PC-3 (cell line): ENCODE measurements at regions not wholly inside any gene's neighbourhood (a gene's known extent, or its start where the extent isn't known, plus 50 kb on each side); places are given as distances from the start of the nearest gene placed in this dataset.

ENCODE experiments used
- EZH2 ChIP-seq: fragments of 300-600 bp; sonication (generic); IDR thresholded peaks from one replicate; pipeline ENCODE4 v1.6.1; 2017; ENCODE audit warnings: antibody characterized with exemption, mild to moderate bottlenecking, low read length; ENCODE audit not compliant: unreplicated experiment
- EZH2phosphoT487 ChIP-seq: fragments of 300-600 bp; sonication (generic); IDR thresholded peaks from 2 replicates; pipeline ENCODE4 v1.6.1; 2018; ENCODE audit warnings: mild to moderate bottlenecking, antibody characterized with exemption, low read length, borderline replicate concordance
- TF ChIP-seq, protein P1 (sequence below): fragments of 300-600 bp; sonication (generic); conservative IDR thresholded peaks from 2 replicates; pipeline ENCODE4 v1.5.1; 2017; ENCODE audit warnings: antibody characterized with exemption, low read depth, mild to moderate bottlenecking, low read length

DNA sequence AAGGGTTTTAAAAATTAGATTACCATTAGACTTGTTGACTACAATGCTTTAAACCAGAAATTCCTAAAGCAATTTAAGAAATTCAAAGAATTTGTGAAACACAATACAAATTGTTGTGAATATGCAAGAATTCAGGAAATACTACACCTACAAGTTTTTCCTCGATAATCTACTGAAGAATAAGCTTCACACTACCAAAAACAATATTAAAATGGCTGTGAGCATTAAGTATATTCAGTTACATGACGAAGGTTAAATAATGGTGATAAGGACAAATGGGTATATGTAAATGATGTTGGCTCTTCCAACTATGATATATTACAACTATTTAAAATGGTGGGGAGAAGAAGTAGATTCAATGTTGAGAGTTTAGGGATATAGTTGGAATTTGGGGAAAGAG is 111.1 kb upstream of the HTR2C start:
- TF ChIP-seq, protein P1, sequence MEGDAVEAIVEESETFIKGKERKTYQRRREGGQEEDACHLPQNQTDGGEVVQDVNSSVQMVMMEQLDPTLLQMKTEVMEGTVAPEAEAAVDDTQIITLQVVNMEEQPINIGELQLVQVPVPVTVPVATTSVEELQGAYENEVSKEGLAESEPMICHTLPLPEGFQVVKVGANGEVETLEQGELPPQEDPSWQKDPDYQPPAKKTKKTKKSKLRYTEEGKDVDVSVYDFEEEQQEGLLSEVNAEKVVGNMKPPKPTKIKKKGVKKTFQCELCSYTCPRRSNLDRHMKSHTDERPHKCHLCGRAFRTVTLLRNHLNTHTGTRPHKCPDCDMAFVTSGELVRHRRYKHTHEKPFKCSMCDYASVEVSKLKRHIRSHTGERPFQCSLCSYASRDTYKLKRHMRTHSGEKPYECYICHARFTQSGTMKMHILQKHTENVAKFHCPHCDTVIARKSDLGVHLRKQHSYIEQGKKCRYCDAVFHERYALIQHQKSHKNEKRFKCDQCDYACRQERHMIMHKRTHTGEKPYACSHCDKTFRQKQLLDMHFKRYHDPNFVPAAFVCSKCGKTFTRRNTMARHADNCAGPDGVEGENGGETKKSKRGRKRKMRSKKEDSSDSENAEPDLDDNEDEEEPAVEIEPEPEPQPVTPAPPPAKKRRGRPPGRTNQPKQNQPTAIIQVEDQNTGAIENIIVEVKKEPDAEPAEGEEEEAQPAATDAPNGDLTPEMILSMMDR, result no peak
- TF ChIP-seq EZH2phosphoT487 (no peak), EZH2 (no peak)
